ENCODE measurements at regions not wholly inside any gene's neighbourhood (a gene's known extent, or its start where the extent isn't known, plus 50 kb on each side); places are given as distances from the start of the nearest gene placed in this dataset.
"Not testable (repeated sequence)": the region's sequence is repeated elsewhere in the genome, so short reads cannot be mapped to it uniquely, and the experiment has no call there.

DNA sequence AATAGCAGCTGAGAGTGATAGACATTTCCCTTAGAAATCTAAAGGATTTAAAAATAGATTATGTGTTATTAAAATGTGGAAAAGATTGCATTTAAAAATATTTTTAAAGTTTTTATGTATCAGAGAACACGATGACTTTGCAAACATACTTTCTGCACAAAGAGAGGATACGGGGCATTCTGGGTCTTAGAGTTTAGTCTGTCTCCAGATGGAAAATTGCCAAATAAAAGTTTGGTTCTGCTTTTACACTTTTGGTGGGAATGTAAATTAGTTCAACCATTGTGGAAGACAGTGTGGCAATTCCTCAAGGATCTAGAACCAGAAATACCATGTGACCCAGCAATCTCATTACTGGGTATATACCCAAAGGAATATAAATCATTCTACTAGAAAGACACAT is 355.2 kb downstream of the NDFIP2 start:
- in situ Hi-C loops (cut with MboI; ENCODE audit: low sequenced_read_pairs), result not testable (repeated sequence)

DNA sequence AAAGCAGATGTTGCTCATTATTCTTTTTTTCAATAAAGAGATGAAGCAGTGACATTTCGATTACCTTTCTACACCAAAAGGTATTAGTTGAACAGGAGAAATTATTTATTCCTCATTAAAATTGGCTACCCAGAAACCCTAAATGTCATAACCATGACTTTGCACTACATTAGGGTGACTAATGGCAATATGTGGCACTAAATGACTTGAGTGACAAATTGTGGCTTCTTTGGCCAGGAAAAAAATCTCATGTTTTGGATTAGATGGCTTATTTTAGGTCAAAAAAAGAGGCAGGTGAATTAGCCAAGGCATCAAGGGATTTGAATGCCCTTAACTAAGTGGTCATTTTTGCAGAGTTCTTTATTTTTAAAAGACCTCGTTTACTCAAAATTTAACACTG is 353.9 kb downstream of the NDFIP2 start:
- in situ Hi-C loops (cut with MboI; ENCODE audit: low sequenced_read_pairs), result no loop called here

DNA sequence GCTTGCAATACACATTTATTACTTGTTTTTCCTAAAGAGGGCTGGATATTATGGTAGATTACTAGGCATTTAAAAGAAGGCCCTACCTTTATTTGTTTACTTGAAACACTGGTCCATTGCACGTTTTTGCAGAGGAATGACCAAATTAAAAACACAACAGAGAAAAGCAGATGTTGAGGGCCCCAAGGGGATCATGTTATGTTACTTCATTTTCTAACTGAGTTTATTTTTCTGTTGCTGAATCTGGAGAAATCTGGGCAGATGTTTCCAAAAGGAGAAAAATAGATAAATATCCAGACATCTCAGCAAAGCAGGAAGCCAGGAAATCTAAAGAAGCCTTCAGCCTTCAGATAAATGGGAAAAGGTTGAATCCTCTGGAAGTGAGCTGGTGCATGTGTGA is 353.0 kb downstream of the NDFIP2 start:
- in situ Hi-C loops (cut with MboI; ENCODE audit: low sequenced_read_pairs), result no loop called here

DNA sequence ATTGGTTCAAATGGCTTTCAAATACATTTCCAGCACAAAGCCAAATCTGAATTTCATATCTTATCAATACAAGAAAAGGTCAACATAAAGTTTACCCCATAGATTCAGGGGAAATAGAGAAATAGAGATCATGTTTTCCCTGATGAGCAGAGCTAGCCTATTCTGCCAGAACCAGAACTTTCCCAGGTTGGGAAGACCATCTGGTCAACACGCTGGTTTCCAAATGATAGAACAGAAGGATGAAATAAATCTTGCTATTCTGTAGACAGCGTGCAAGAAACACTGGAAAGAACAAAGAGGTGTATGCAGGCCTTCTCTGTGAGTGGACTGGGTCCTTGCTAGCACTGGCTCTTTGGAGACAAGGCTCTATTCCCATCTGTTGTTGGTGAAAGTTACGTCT is 350.6 kb downstream of the NDFIP2 start:
- in situ Hi-C loops (cut with MboI; ENCODE audit: low sequenced_read_pairs), result no loop called here

DNA sequence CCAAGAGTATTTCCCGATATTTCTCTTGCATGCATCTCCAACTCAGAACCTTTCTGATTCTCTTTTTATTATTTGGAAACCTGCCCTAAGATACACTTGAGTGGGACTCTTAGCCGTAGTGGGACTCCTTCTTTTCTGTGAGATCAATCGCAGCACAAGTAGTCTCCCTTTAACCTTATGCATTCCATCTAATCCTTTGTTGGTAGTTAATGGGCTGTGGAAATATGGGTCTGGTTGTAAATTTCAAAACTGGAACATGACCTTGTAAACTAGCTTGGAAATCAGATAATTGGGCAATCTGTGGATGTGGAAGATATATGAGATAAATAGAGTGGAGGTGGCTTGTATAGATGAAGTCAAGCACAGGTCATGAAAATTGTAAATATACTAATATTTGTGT is 350.0 kb downstream of the NDFIP2 start:
- in situ Hi-C loops (cut with MboI; ENCODE audit: low sequenced_read_pairs), result no loop called here

DNA sequence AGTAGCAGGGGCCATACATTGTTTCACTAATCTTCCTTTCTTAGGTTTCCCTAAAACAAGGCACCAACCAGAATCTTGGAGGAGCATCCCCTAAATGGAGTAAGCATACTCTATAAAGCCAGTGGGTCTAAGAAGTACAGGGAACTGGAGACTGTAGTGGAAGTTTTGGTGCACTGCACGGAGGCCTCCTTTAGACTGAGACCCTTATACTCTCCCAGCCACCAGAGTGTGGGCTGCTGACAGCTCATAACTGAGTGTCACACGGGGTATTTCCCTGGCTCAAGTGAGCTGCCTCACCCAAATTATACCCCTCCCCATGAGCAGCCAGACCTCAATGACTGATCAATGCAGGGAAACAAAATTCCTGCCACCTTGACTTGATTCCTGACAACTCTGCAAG is 349.5 kb downstream of the NDFIP2 start:
- in situ Hi-C loops (cut with MboI; ENCODE audit: low sequenced_read_pairs), result no loop called here

DNA sequence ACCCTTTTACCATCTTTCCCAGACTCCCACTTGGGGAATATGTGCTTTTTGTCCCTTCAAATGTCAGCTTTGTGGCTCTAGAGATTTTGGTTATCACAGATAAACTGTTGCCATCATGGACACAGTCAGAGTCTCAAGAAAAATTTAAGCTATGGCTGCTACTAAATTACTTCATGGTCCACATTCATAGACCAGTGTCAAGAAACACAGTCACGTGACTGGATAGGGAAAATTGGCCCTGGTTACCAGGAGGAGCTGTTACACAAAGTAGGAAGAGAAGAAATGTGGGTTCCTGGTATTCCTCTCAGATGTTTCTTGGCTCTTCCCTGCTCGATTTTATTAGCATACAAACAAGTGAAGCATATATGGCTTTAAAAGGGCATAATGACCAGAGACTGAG is 348.9 kb downstream of the NDFIP2 start:
- in situ Hi-C loops (cut with MboI; ENCODE audit: low sequenced_read_pairs), result no loop called here

DNA sequence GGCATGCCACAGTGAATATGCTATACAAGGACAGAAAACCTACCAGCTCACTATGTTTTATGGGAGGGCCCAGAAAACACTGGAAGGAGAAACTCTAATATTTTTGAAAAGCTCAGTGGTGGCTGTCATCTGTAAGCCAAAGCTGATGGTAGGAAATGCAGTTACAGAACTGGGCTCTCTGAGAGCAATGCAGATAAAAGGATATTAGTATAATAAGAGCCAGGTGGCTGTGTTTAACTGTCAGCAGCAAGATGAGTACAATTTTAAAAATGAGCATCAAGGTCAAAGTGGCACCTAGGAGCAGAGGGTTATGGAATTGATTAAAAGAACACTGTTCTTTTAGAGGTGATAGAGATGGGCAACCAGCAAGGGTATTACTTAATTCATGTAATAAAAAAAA is 345.0 kb downstream of the NDFIP2 start:
- in situ Hi-C loops (cut with MboI; ENCODE audit: low sequenced_read_pairs), result no loop called here

DNA sequence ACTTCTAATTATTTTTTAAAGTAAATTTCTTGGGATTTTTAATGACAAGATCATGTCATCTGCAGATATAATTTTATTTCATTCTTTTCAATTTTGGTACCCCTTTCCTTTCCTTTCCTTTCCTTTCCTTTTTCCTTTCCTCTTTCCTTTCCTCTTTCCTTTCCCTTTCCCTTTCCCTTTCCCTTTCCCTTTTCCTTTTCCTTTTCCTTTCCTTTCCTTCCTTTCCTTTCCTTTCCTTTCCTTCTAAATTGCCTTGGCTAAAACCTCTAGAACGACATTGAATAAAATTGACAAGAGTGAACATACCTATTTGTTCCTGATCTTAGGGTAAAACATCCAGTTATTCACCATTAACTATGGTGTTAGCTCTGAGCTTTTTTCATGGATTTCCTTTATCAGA is 334.1 kb downstream of the NDFIP2 start:
- in situ Hi-C loops (cut with MboI; ENCODE audit: low sequenced_read_pairs), result no loop called here

DNA sequence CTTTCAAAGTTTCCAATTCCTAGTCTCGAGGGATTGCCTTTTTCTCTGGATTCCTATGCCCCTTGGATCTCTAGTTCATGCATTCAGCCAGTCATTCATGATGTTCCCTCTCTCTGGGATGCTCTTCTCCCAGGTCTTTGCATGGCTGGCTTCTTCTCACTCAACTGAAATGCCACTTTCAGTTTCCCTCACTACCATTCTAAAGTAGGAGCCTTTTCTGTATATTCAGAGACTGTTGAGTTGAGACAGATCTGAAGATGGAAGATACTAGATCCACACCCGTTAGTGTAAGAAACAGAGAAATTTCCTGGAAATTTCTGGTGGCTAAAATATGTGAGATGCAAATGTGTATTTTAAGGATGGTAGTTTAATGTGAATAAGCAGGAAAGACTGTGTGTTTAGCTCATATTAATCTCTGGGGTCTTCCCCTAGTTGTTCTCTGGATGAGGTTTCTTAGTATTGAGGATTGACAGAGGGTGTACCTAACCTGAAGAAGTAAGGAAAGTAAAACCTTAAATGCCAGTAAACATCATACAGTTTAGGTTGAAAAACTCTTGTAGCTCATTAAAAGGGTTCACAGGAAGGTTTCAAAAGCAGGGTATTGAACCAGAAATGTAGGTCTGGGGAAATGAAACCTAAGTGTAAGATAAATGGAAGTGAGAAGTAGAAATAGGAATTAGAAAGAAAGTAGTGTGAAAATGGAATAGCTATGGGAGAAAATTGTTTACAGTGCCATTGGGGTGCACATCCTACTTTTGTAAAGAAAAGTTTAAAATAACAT is 331.3 kb downstream of the NDFIP2 start:
- in situ Hi-C loops (cut with MboI; ENCODE audit: low sequenced_read_pairs), result no loop called here

DNA sequence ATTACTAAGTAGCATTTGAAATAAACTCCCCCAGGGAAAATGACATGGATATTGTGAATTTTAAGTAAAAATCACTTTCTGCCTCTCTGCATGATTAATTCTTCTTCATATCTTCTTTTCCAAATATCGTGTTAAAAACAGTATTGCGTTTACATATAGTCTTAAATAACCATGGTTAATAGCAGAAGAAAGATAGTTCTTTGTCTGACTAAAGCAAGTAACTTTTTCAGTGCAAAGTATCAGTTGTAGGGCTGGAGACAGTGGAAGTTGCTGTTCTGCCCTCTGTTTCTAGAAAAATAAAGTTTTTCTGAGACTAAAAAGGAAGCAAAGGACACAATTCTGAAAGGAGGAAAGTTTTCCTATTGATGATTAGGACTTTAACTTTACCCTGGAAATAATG is 330.2 kb downstream of the NDFIP2 start:
- in situ Hi-C loops (cut with MboI; ENCODE audit: low sequenced_read_pairs), result no loop called here

DNA sequence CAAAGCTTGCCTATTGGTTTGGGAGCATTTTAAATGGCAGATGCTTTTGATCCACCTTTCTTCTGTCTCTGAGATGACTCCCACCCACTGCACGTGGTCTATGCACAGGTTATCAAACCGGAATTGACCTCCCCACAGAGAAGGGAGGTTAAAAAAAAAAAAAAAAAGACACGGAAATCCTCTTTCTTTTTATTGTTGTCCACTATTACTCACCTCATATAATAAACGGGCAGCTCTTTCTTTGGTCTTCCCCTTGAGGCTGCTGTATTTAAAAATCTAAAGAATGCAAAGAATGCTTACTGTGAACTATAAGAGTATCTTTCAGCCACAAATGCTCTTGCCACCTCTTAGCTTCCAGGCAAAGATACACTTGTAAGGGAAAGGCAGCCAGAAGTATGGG is 329.7 kb downstream of the NDFIP2 start:
- in situ Hi-C loops (cut with MboI; ENCODE audit: low sequenced_read_pairs), result no loop called here

DNA sequence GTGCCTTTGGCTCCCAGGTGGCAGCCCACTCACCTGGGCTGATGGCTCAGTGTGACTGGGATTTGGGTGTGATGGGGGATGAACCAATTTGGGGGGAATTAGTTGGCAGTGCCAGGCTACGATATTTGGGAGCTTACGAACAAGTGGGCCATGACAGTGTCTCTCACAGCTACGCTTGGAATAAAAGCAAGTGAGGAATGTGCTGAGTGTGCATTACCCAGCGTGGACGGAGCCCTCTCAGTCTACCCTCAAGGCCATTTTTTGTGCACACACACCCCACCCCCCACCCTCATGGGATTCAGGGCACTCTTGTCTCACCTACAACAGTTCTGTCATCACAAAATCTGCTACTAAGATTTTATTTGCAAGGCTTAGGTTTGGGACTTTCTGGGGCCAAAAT is 329.1 kb downstream of the NDFIP2 start:
- in situ Hi-C loops (cut with MboI; ENCODE audit: low sequenced_read_pairs), result no loop called here

DNA sequence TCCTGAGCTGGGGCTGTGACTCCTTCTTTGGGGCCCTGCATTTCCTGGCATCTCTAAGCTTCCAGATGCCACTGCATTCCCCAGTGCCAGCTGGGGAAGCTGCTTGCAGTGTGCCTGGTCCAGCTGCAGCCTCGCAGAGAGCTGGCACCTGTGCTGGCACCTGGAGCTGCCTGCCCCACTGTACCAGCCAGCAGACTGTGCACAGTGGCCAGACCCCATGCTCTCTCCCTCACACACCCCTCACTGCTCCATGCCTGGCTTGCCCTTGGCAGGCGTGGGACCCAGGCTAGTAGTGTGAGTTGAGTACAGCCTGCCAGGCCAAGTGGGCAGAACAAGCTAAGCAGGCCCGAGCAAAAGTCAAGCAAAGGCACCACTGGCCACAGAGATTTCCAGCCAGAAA is 327.5 kb downstream of the NDFIP2 start:
- in situ Hi-C loops (cut with MboI; ENCODE audit: low sequenced_read_pairs), result no loop called here

DNA sequence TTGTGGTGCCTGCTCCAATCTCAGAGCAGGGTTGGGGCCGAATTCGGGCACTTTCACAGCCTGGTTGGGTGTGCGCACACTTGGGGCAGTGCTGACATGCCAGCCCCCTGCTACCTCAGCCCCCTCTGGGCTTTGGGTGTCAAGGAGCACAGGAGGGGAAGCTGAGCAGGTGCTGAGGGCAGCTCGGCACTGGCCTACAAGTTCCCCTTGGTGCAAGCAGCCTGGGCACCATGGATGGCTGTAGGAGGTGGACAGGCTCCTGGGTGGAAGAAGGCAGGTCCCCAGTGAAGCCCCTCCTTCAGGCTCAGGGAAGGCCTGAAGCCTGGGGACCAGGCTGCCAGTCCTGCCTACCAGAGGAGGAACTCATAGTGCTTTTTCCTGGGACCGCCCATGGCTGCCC is 326.6 kb downstream of the NDFIP2 start:
- in situ Hi-C loops (cut with MboI; ENCODE audit: low sequenced_read_pairs), result no loop called here

DNA sequence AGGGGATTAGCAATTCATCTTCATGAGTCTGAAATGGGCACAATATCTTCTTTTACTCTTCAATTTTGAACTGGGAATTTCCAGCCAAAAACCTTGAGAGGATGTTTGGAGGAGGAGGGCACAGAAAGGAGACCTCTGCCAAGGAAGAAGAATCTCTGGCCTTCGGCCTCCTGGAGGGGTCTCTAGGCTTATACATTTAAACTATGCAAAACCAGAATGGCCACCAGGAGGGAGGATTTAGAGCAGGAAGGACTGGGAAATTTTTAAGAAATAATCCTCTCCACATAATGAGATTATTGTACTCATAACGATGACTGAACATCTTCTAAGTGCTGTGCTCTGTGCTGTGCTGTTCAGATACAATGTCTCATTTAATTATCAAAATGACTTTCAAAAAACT is 325.9 kb downstream of the NDFIP2 start:
- in situ Hi-C loops (cut with MboI; ENCODE audit: low sequenced_read_pairs), result no loop called here

DNA sequence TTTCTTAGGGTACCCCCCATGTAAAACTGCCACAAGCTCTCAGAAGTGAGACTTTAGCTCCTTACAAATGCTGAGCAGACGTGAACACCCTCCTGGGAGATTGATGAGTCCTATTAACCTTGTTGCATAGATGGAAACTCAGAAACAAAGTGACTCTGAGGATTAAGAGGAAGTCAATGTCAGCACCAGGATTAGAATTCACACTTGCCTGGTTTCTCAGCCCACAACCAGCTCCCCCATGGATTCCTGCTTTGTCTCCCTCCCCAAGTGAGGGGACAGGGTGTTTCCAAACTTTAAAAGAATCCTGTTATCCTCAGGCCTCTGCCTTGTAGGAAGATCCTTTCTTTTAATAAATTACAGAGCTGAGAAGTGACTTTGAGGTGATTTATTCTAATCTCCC is 324.4 kb downstream of the NDFIP2 start:
- in situ Hi-C loops (cut with MboI; ENCODE audit: low sequenced_read_pairs), result no loop called here

DNA sequence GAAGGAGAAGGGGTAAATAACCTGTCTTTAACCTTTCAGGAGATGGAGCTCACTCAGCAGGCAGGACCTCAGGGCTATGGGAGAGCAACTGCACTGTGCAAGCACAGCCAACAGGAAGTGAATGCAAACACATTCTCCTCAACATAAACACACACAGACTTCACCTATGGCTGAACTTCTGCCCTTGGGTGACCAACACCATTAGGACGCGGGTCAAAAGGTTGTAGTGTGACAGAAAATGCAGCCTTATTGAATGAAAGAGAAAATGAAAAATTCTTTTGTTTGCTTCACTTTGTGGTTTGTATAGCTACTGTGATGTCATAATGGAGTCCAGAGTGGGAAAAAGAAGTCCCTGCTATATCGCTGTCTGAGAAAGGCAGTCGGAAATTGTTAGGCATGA is 323.0 kb downstream of the NDFIP2 start:
- in situ Hi-C loops (cut with MboI; ENCODE audit: low sequenced_read_pairs), result no loop called here

DNA sequence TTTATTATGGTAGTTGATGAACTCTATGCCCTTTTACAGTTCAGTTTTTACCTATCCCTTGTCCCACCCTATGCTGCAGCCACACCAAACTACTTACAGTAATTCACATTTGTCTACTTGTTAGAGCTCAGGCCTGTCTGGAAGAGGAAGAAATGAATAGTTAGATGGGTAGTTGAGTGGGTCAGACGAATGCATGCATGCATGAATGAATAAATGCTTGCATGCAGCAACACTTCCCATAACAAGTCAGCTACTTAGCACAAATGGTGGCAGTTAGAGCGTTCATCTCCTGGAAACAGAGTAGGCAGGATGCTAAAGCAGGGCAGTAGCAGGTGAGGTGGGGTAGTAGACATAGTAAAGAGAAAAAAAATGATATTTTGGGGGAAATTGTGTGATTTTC is 322.3 kb downstream of the NDFIP2 start:
- in situ Hi-C loops (cut with MboI; ENCODE audit: low sequenced_read_pairs), result no loop called here

DNA sequence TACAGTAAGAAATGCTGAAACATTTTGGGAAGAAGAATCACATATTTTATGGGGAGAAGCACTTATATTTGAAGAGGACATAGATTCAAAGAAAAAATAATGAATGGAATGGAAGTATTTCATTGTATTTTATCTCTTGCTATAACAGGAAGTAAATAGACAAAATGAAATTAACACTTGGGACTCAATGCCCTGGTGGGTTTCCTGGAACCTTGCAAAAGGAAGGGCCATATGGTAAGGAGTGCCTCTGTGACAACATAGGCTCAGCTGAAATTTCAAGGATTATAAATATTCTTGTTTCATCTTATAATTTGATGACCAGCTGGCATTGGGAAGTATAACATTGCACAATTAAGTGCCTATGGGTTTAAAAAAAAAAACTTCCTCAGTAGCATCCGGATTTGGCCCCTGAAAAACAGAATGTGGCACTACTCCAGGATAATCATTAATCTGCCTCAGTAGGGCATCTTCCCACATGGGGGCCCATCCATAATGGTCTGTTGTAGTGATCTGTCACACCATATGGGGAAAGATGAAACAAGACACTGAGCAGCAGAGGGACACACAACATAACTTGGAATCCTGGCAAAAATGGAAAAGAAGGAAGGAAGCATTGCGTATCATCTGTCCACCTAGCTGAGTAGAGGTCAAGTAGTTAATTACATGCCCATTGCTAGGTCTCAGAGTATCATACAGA is 321.6 kb downstream of the NDFIP2 start:
- in situ Hi-C loops (cut with MboI; ENCODE audit: low sequenced_read_pairs), result no loop called here

DNA sequence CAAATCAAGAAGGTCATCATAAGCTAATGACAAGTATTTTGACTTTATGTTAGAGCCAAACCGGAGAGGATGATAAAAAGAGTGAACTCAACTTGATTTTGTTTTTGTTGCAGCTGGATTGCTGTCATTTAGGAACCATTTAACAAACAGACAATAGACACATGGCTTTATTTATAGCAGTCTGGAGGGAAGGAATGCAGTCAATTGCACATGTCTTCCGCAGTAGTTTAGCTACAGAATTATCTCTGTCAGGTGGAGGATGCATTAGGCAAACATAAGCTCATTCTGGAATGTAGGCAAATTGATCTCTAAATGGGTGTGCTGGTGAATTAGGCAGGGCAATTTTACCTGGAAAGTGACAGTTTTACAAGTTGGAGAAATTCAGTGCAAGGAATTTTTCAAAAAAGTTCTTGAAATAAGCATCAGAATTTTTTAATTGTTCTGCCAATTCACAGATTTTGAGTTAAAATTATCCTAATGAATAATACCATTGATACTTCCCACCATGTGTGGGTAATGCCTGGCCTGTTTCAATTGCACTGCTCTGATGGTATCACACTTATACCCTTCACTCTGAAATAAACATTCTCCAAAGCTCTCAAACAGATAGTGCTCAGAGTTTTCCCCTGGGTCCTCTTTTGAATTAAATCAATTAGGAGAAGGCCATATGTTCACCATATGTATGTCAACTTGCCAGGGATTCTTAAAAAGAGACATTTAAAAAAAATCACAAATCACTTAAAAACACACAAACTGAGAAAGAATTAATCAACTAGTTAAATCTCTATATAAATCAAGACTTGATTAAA is 318.3 kb downstream of the NDFIP2 start:
- in situ Hi-C loops (cut with MboI; ENCODE audit: low sequenced_read_pairs), result no loop called here

DNA sequence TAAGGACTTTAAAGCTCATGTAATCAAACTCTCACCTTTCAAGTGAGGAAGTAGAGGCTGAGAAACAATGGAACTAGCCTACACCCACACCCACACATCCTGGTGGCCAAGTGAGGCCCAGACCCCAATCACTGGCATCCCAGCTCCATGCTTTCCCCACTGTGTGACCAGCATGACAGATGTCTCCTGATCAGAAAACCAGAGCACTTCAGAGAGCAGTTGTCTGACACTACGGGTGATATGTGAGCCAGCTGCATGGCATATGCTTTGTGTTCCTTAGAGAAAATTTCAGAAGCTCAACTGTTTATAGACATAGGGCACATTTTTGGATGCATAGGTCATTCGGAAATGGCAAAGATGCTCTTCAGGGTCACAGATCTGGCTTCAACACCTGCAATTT is 315.2 kb downstream of the NDFIP2 start:
- in situ Hi-C loops (cut with MboI; ENCODE audit: low sequenced_read_pairs), result no loop called here

Measured in HL-60/S4 treated with phorbol 12-myristate 13-acetate at 8.2 ng/mL for 4 days and 3 days (cell line).